Mammary epithelial cell (primary cell): ENCODE measurements at regions not wholly inside any gene's neighbourhood (a gene's known extent, or its start where the extent isn't known, plus 50 kb on each side); places are given as distances from the start of the nearest gene placed in this dataset.

ENCODE experiments used
- CTCF ChIP-seq, 2 donors: IDR thresholded peaks in 1 of 2; conservative IDR thresholded peaks in 1 of 2; 2 replicates each; pipeline ENCODE4 v1.5.1; 2011 to 2012; ENCODE audit warnings: inconsistent platforms in 2 of 2, low read length in 2 of 2, mild to moderate bottlenecking in 2 of 2, control low read depth in 1 of 2, low read depth in 1 of 2; ENCODE audit not compliant: insufficient read depth in 1 of 2; ENCODE audit errors: extremely low read depth in 1 of 2
- EZH2 ChIP-seq: IDR thresholded peaks from 2 replicates; pipeline ENCODE4 v1.6.1; 2012; ENCODE audit warnings: low read length, inconsistent platforms, borderline replicate concordance

- TF ChIP-seq CTCF (conservative IDR thresholded peaks at IDR 0.05 in 1 of 2, IDR thresholded peaks at IDR 0.05 in 1 of 2; ENCODE audit: extremely low read depth in 1 of 2, insufficient read depth in 1 of 2, low read depth in 1 of 2, low read length in 2 of 2) (no peak), EZH2 (no peak)
Measured at GRCh38 chr4:101699441-101700124, 90.9 kb upstream of the BANK1 start.
